Loucy (cell line): ENCODE measurements at regions not wholly inside any gene's neighbourhood (a gene's known extent, or its start where the extent isn't known, plus 50 kb on each side); places are given as distances from the start of the nearest gene placed in this dataset.

Source experiments
- CTCF ChIP-seq: fragments of 200-600 bp; sonication (generic); conservative IDR thresholded peaks from 2 replicates; pipeline ENCODE4 v1.5.1; 2014; ENCODE audit warnings: mild to moderate bottlenecking, antibody characterized with exemption, low read length
- EZH2phosphoT487 ChIP-seq: fragments of 200-600 bp; IDR thresholded peaks from 2 replicates; pipeline ENCODE4 v1.6.1; 2018; ENCODE audit warnings: antibody characterized with exemption, mild to moderate bottlenecking, moderate library complexity, borderline replicate concordance

GRCh38 chr1:213332491-213332890 is 281.4 kb downstream of the RPS6KC1 start:
- TF ChIP-seq CTCF (no peak), EZH2phosphoT487 (no peak)
